Natural killer cell (primary cell): ENCODE measurements at regions not wholly inside any gene's neighbourhood (a gene's known extent, or its start where the extent isn't known, plus 50 kb on each side); places are given as distances from the start of the nearest gene placed in this dataset.

Experiments
- ATAC-seq, 3 donors: fragments of 150-1000 bp in 2 of 3; fragments of 200-7000 bp in 1 of 3; cut with Tn5 transposase; 1 replicate in 1 of 3; 2 replicates in 2 of 3; pipeline ENCODE4 v1.10.0; 2021; ENCODE audit warnings: mild to moderate bottlenecking in 2 of 3, moderate library complexity in 2 of 3
- DNase-seq, 2 donors: peaks; one replicate each; pipeline versions ENCODE4 v3.0.0 to v3.0.0-alpha.2; 2013 to 2021; ENCODE audit warnings: mixed read lengths in 1 of 2
- H3K27ac ChIP-seq: one replicate; pipeline ENCODE4 v1.5.1; 2013; ENCODE audit warnings: mild to moderate bottlenecking, low read length
- H3K27me3 ChIP-seq: one replicate; pipeline ENCODE4 v1.6.1; 2013; ENCODE audit warnings: low read length; ENCODE audit not compliant: control insufficient read depth, insufficient read depth
- H3K36me3 ChIP-seq: one replicate; pipeline ENCODE4 v1.6.1; 2013; ENCODE audit warnings: low read length; ENCODE audit not compliant: control insufficient read depth, insufficient read depth
- H3K4me1 ChIP-seq: one replicate; pipeline ENCODE4 v1.6.1; 2013; ENCODE audit warnings: low read length; ENCODE audit not compliant: control insufficient read depth, insufficient read depth
- H3K4me3 ChIP-seq: one replicate; pipeline ENCODE4 v1.5.1; 2013; ENCODE audit warnings: low read length
- H3K9me3 ChIP-seq: one replicate; pipeline ENCODE4 v1.6.1; 2013; ENCODE audit warnings: low read length; ENCODE audit not compliant: control insufficient read depth, insufficient read depth
- H3K27ac Mint-ChIP-seq, 2 donors: one replicate each; pipeline ENCODE4 v1.8.0; 2022; ENCODE audit warnings: mild to moderate bottlenecking in 2 of 2, mixed read lengths in 2 of 2, moderate library complexity in 1 of 2
- H3K27me3 Mint-ChIP-seq, 2 donors: one replicate each; pipeline ENCODE4 v1.8.0; 2022; ENCODE audit warnings: low read depth in 2 of 2, mixed read lengths in 2 of 2
- H3K36me3 Mint-ChIP-seq: one replicate; pipeline ENCODE4 v1.8.0; 2022; ENCODE audit warnings: mixed read lengths
- H3K4me1 Mint-ChIP-seq, 2 donors: one replicate each; pipeline ENCODE4 v1.8.0; 2022; ENCODE audit warnings: mixed read lengths in 2 of 2
- H3K4me3 Mint-ChIP-seq: one replicate; pipeline ENCODE4 v1.8.0; 2022; ENCODE audit warnings: mild to moderate bottlenecking, moderate library complexity, mixed read lengths
- H3K9me3 Mint-ChIP-seq, 2 donors: one replicate each; pipeline ENCODE4 v1.8.0; 2022; ENCODE audit warnings: mixed read lengths in 2 of 2
- CTCF ChIP-seq: fragments of 200-600 bp; IDR thresholded peaks from one replicate; pipeline ENCODE4 v1.8.0; 2022; ENCODE audit warnings: antibody characterized with exemption
- WGBS: methylation state at CpG from one replicate; pipeline ENCODE4 v1.1.7; 2013; ENCODE audit warnings: missing lambda C conversion rate; ENCODE audit not compliant: insufficient coverage; 5-methylcytosine and 5-hydroxymethylcytosine counted together
- intact Hi-C: fragments of 100-400 bp; cut with micrococcal nuclease; formaldehyde crosslinking; loops from one replicate; pipeline ENCODE4 v1.14.2; 2022

- TF ChIP-seq CTCF: no peak
- Mint-ChIP-seq H3K4me1 (no peaks in the 10 kb centered on the region), H3K4me3 (no peak overlapping the region), H3K27me3 (no peaks in the 10 kb centered on the region), H3K9me3 (no peaks in the 10 kb centered on the region), H3K27ac (no peak overlapping the region), H3K36me3 (no peaks in the 10 kb centered on the region)
- H3K27me3 ChIP-seq: no peaks in the 10 kb centered on the region
- H3K9me3 ChIP-seq: no peaks in the 10 kb centered on the region
- WGBS: 15% methylated on average over 6 of the region's 6 CpGs
- DNase-seq: no peak
- no peak overlapping the region for H3K4me3 ChIP-seq
- intact Hi-C loops: no loop called here
- ATAC-seq: no peak
- H3K36me3 ChIP-seq: no peaks in the 10 kb centered on the region
- no peak overlapping the region for H3K27ac ChIP-seq
- no peaks in the 10 kb centered on the region for H3K4me1 ChIP-seq
These were observed 341.5 kb upstream of the CCNH start for GRCh38 chr5:87754009-87754757.

- no peaks in the 10 kb centered on the region for H3K36me3 Mint-ChIP-seq
- no peak for TF ChIP-seq CTCF
- H3K9me3 Mint-ChIP-seq: no peaks in the 10 kb centered on the region
- WGBS: 73% methylated on average over 3 of the region's 4 CpGs
- Histone ChIP-seq H3K27ac (no peak overlapping the region), H3K36me3 (no peaks in the 10 kb centered on the region), H3K4me3 (no peak overlapping the region), H3K9me3 (no peaks in the 10 kb centered on the region), H3K4me1 (no peaks in the 10 kb centered on the region), H3K27me3 (no peaks in the 10 kb centered on the region)
- intact Hi-C loops: no loop called here
- no peak overlapping the region for H3K27ac Mint-ChIP-seq
- no peak for DNase-seq
- H3K4me3 Mint-ChIP-seq: no peak overlapping the region
- H3K4me1 Mint-ChIP-seq: no peaks in the 10 kb centered on the region
- no peak for ATAC-seq
- H3K27me3 Mint-ChIP-seq: no peaks in the 10 kb centered on the region
These were observed 339.6 kb upstream of the CCNH start for GRCh38 chr5:87752362-87752761.

- Histone ChIP-seq H3K4me1 (no peaks in the 10 kb centered on the region), H3K27ac (no peak overlapping the region), H3K36me3 (no peaks in the 10 kb centered on the region), H3K9me3 (no peaks in the 10 kb centered on the region), H3K4me3 (no peak overlapping the region), H3K27me3 (no peaks in the 10 kb centered on the region)
- Mint-ChIP-seq H3K4me1 (no peaks in the 10 kb centered on the region), H3K36me3 (no peaks in the 10 kb centered on the region), H3K9me3 (no peaks in the 10 kb centered on the region), H3K27me3 (no peaks in the 10 kb centered on the region), H3K4me3 (no peak overlapping the region), H3K27ac (no peak overlapping the region)
- no peak for ATAC-seq
- intact Hi-C loops: no loop called here
- no peak for DNase-seq
- 82% methylated on average over 4 of the region's 4 CpGs for WGBS
- TF ChIP-seq CTCF: no peak
These were observed 339.1 kb upstream of the CCNH start for GRCh38 chr5:87751824-87752223.

GRCh38 chr5:87746891-87747377 is 334.2 kb upstream of the CCNH start:
- no peak for DNase-seq
- H3K4me1 Mint-ChIP-seq: no peaks in the 10 kb centered on the region
- no peaks in the 10 kb centered on the region for H3K36me3 ChIP-seq
- no peak overlapping the region for H3K27ac Mint-ChIP-seq
- H3K27me3 Mint-ChIP-seq: no peaks in the 10 kb centered on the region
- TF ChIP-seq CTCF: no peak
- H3K36me3 Mint-ChIP-seq: no peaks in the 10 kb centered on the region
- no peak overlapping the region for H3K27ac ChIP-seq
- intact Hi-C loops: no loop called here
- H3K9me3 ChIP-seq: no peaks in the 10 kb centered on the region
- H3K27me3 ChIP-seq: no peaks in the 10 kb centered on the region
- 92% methylated on average over 2 of the region's 2 CpGs for WGBS
- no peaks in the 10 kb centered on the region for H3K9me3 Mint-ChIP-seq
- H3K4me3 ChIP-seq: no peak overlapping the region
- ATAC-seq: no peak
- H3K4me3 Mint-ChIP-seq: no peak overlapping the region
- no peaks in the 10 kb centered on the region for H3K4me1 ChIP-seq
